ENCODE measurements at regions not wholly inside any gene's neighbourhood (a gene's known extent, or its start where the extent isn't known, plus 50 kb on each side); places are given as distances from the start of the nearest gene placed in this dataset.

DNA sequence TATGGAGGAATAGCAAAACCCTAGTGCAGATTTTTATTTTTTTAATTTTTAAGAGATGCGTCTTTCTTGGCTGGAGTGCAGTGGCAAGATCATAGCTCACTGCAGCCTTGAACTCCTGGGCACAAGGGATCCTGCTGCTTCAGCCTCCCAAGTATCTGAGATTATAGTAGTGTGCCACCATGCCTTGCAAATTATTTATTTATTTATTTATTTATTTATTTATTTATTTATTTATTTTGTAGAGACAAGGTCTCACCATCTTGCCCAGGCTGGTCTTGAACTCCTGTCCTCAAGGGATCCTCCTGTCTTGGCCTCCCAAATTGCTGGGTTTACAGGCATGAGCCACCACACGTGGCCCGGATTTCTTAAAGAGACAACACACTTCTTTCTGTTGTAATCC, 1158.8 kb downstream of the AACS start:
- TF ChIP-seq, protein P1, sequence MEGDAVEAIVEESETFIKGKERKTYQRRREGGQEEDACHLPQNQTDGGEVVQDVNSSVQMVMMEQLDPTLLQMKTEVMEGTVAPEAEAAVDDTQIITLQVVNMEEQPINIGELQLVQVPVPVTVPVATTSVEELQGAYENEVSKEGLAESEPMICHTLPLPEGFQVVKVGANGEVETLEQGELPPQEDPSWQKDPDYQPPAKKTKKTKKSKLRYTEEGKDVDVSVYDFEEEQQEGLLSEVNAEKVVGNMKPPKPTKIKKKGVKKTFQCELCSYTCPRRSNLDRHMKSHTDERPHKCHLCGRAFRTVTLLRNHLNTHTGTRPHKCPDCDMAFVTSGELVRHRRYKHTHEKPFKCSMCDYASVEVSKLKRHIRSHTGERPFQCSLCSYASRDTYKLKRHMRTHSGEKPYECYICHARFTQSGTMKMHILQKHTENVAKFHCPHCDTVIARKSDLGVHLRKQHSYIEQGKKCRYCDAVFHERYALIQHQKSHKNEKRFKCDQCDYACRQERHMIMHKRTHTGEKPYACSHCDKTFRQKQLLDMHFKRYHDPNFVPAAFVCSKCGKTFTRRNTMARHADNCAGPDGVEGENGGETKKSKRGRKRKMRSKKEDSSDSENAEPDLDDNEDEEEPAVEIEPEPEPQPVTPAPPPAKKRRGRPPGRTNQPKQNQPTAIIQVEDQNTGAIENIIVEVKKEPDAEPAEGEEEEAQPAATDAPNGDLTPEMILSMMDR (IDR thresholded peaks at IDR 0.05): no peak
- TF ChIP-seq EZH2 (IDR thresholded peaks at IDR 0.05; ENCODE audit: borderline replicate concordance, insufficient read depth, low read depth, low read length, poor library complexity, severe bottlenecking): no peak

Data from B cell (primary cell).